HepG2 (cell line): ENCODE measurements at regions not wholly inside any gene's neighbourhood (a gene's known extent, or its start where the extent isn't known, plus 50 kb on each side); places are given as distances from the start of the nearest gene placed in this dataset.

Experiments
- BCL3 ChIP-seq: sonication (generic); formaldehyde crosslinking; IDR thresholded peaks from 2 replicates; pipeline ENCODE4 v1.5.1; 2020; ENCODE audit warnings: mild to moderate bottlenecking, missing genetic modification reagents, moderate library complexity
- CEBPG ChIP-seq: IDR thresholded peaks from 2 replicates; pipeline ENCODE4 v1.6.1; 2016
- CREB1 ChIP-seq, 2 experiments: fragments of 450-650 bp in 1 of 2; IDR thresholded peaks; 2 replicates each; pipeline ENCODE4 v1.6.1; 2016 to 2017; ENCODE audit warnings: control low read depth in 1 of 2, mild to moderate bottlenecking in 1 of 2, missing compliant biosample characterization in 1 of 2, missing genetic modification characterization in 1 of 2
- DR1 ChIP-seq: sonication (generic); formaldehyde crosslinking; IDR thresholded peaks from 2 replicates; pipeline ENCODE4 v1.8.0; 2021; ENCODE audit warnings: mild to moderate bottlenecking, missing genetic modification reagents, inconsistent platforms
- HDAC1 ChIP-seq: sonication (generic); formaldehyde crosslinking; IDR thresholded peaks from 2 replicates; pipeline ENCODE4 v1.5.1; 2020; ENCODE audit warnings: mild to moderate bottlenecking, missing genetic modification reagents
- HINFP ChIP-seq: sonication (generic); formaldehyde crosslinking; IDR thresholded peaks from 2 replicates; pipeline ENCODE4 v1.4.0; 2020; ENCODE audit warnings: low read depth, mild to moderate bottlenecking, missing genetic modification reagents
- HNF1A ChIP-seq, 2 experiments: sonication (generic) in 1 of 2; formaldehyde crosslinking in 1 of 2; IDR thresholded peaks; 2 replicates each; pipeline versions ENCODE4 v1.4.0 to v1.6.1; 2016 to 2020; ENCODE audit warnings: borderline replicate concordance in 1 of 2, low read depth in 1 of 2, mild to moderate bottlenecking in 1 of 2, missing genetic modification reagents in 1 of 2
- ISL2 ChIP-seq: sonication (generic); formaldehyde crosslinking; IDR thresholded peaks from 2 replicates; pipeline ENCODE4 v1.5.0; 2020; ENCODE audit warnings: missing genetic modification reagents
- KLF13 ChIP-seq: sonication (generic); formaldehyde crosslinking; IDR thresholded peaks from 2 replicates; pipeline ENCODE4 v1.4.0; 2020; ENCODE audit warnings: mild to moderate bottlenecking, missing genetic modification reagents
- LRRFIP1 ChIP-seq: sonication (generic); formaldehyde crosslinking; conservative IDR thresholded peaks from 2 replicates; pipeline ENCODE4 v1.4.0; 2020; ENCODE audit warnings: missing genetic modification reagents
- MIXL1 ChIP-seq: IDR thresholded peaks from 2 replicates; pipeline ENCODE4 v1.6.1; 2016
- MTA1 ChIP-seq: sonication (generic); formaldehyde crosslinking; IDR thresholded peaks from 2 replicates; pipeline ENCODE4 v1.4.0; 2020; ENCODE audit warnings: missing genetic modification reagents, mild to moderate bottlenecking, borderline replicate concordance
- NR3C1 ChIP-seq: sonication (generic); formaldehyde crosslinking; IDR thresholded peaks from 2 replicates; pipeline ENCODE4 v1.4.0; 2020; ENCODE audit warnings: missing genetic modification reagents
- PLRG1 ChIP-seq: fragments of 450-650 bp; conservative IDR thresholded peaks from 2 replicates; pipeline ENCODE4 v1.6.1; 2016
- THAP11 ChIP-seq: IDR thresholded peaks from 2 replicates; pipeline ENCODE4 v1.6.1; 2016; ENCODE audit warnings: missing biosample characterization, missing genetic modification reagents
- THAP7 ChIP-seq: sonication (generic); formaldehyde crosslinking; IDR thresholded peaks from 2 replicates; pipeline ENCODE4 v1.8.1; 2023; ENCODE audit warnings: mild to moderate bottlenecking, missing genetic modification reagents
- U2AF2 ChIP-seq: fragments of 200-400 bp; formaldehyde crosslinking; IDR thresholded peaks from 2 replicates; pipeline ENCODE4 v1.6.1; 2017; ENCODE audit warnings: low read depth, mild to moderate bottlenecking, low read length
- ZNF230 ChIP-seq: sonication (generic); formaldehyde crosslinking; IDR thresholded peaks from 2 replicates; pipeline ENCODE4 v1.4.0; 2020; ENCODE audit warnings: mild to moderate bottlenecking, missing genetic modification reagents
- ZNF569 ChIP-seq: sonication (generic); formaldehyde crosslinking; IDR thresholded peaks from 2 replicates; pipeline ENCODE4 v1.5.0; 2020; ENCODE audit warnings: mild to moderate bottlenecking, missing genetic modification reagents, moderate library complexity, borderline replicate concordance

- TF ChIP-seq LRRFIP1 (CRISPR knock-in tag), result no peak
- TF ChIP-seq ZNF569 (CRISPR knock-in tag), result no peak
- TF ChIP-seq HNF1A (IDR thresholded peaks at IDR 0.05; ENCODE audit: low read depth), result peak; percentile 99
- peak; percentile 99 for TF ChIP-seq HNF1A (CRISPR knock-in tag; IDR thresholded peaks at IDR 0.05; ENCODE audit: borderline replicate concordance)
- peak; percentile 56; the same call in 1 of the 2 replicates for TF ChIP-seq THAP11 (CRISPR knock-in tag)
- TF ChIP-seq HDAC1 (CRISPR knock-in tag), result peak; percentile 47; the same call in 1 of the 2 replicates
- TF ChIP-seq DR1 (CRISPR knock-in tag), result no peak
- TF ChIP-seq NR3C1 (CRISPR knock-in tag), result no peak
- peak; percentile 99 for TF ChIP-seq ISL2 (CRISPR knock-in tag)
- TF ChIP-seq PLRG1, result no peak
- TF ChIP-seq BCL3 (CRISPR knock-in tag), result no peak
- TF ChIP-seq MTA1 (CRISPR knock-in tag), result no peak
- TF ChIP-seq ZNF230 (CRISPR knock-in tag), result no peak
- no peak for TF ChIP-seq KLF13
- TF ChIP-seq MIXL1 (CRISPR knock-in tag), result peak; percentile 81
- TF ChIP-seq U2AF2, result no peak
- peak; percentile 81 for TF ChIP-seq CREB1 (IDR thresholded peaks at IDR 0.05)
- TF ChIP-seq CREB1 (CRISPR knock-in tag; IDR thresholded peaks at IDR 0.05), result peak; percentile 92
- peak; percentile 91 for TF ChIP-seq CEBPG (CRISPR knock-in tag)
- TF ChIP-seq HINFP (CRISPR knock-in tag), result no peak
- no peak for TF ChIP-seq THAP7 (CRISPR knock-in tag)
Observed at GRCh38 chr15:53454843-53455721, 304.4 kb downstream of the WDR72 start (continued).
